ENCODE measurements at regions not wholly inside any gene's neighbourhood (a gene's known extent, or its start where the extent isn't known, plus 50 kb on each side); places are given as distances from the start of the nearest gene placed in this dataset.

GRCh38 chrX:34350561-34351335, 218.6 kb upstream of the FAM47A start:
- DNase-seq (ENCODE audit: low read depth, low spot score) (peak; percentile 76), FAIRE-seq (peak; percentile 87)
- intact Hi-C loops (cut with micrococcal nuclease) = loop anchor here (1.0 kb wide), 1 partner anchor 281 kb away; no protein-coding TSS in a partner anchor
- Histone ChIP-seq H3K9me3 (replicated peaks; ENCODE audit: control insufficient read depth, insufficient read depth, low read length) (no peaks in the 10 kb centered on the region), H3K9ac (replicated peaks; ENCODE audit: extremely low read depth, insufficient read depth, low read length) (peak overlapping the region; percentile 57), H3K4me2 (ENCODE audit: insufficient read depth, low read length) (peak overlapping the region; percentile 51), H3K4me1 (ENCODE audit: control insufficient read depth, extremely low read depth, insufficient read depth, low read length) (peaks cover 4% of the 10 kb centered on the region), H2AFZ (ENCODE audit: low read depth, low read length) (no peak overlapping the region), H3K9me1 (replicated peaks; ENCODE audit: control insufficient read depth, extremely low read depth, insufficient read depth, low read length) (no peaks in the 10 kb centered on the region), H3K79me2 (ENCODE audit: control insufficient read depth, insufficient read depth, low read length) (no peaks in the 10 kb centered on the region), H3K27me3 (ENCODE audit: control insufficient read depth in 2 of 2, insufficient read depth in 2 of 2, low read length in 2 of 2) (no peaks in the 10 kb centered on the region), H4K20me1 (replicated peaks; ENCODE audit: control insufficient read depth, extremely low read depth, insufficient read depth, low read length) (no peaks in the 10 kb centered on the region), H3K36me3 (ENCODE audit: control insufficient read depth in 2 of 2, extremely low read depth in 1 of 2, insufficient read depth in 2 of 2, low read length in 2 of 2) (no peaks in the 10 kb centered on the region), H3K4me3 (replicated peaks in 1 of 3; ENCODE audit: insufficient read depth in 1 of 3, low read depth in 1 of 3, low read length in 3 of 3) (no peak overlapping the region), H3K27ac (ENCODE audit: insufficient read depth, low read depth, low read length) (peak overlapping the region; percentile 55)
- ChIA-PET POLR2A (no interaction called here), CTCF (interaction anchor here (0.9 kb wide), 1 partner anchor 15 kb away, joined by 4 read pairs; no protein-coding TSS in a partner anchor)
- BruUV-seq (replicated peaks) = no TSS peak
- peak; percentile 2 for TF ChIP-seq JUN (IDR thresholded peaks at IDR 0.05; ENCODE audit: borderline replicate concordance, insufficient read depth, insufficient read length, low read depth)
- TF ChIP-seq POLR2AphosphoS5 (IDR thresholded peaks at IDR 0.05; ENCODE audit: insufficient read depth, low read depth, low read length) = no peak
- no peak for TF ChIP-seq CTCF (IDR thresholded peaks at IDR 0.05; ENCODE audit: extremely low read depth in 1 of 2, insufficient read depth in 1 of 2, low read depth in 1 of 2, low read length in 2 of 2)
- no peak for TF ChIP-seq EZH2 (IDR thresholded peaks at IDR 0.05; ENCODE audit: borderline replicate concordance, low read depth, low read length, severe bottlenecking)
- TF ChIP-seq GATA2 (IDR thresholded peaks at IDR 0.05; ENCODE audit: insufficient read depth, insufficient read length, low read depth, low read length) = no peak
- dilution Hi-C loops (cut with MboI; ENCODE audit: extremely low pct_ligation_motif_present, low sequenced_read_pairs) = no loop called here

Data from endothelial cell of umbilical vein (primary cell).